ENCODE measurements at regions not wholly inside any gene's neighbourhood (a gene's known extent, or its start where the extent isn't known, plus 50 kb on each side); places are given as distances from the start of the nearest gene placed in this dataset.
"Not testable (repeated sequence)": the region's sequence is repeated elsewhere in the genome, so short reads cannot be mapped to it uniquely, and the experiment has no call there.

GRCh38 chr5:3339092-3339797 is 256.4 kb upstream of the IRX1 start:
- no peak for DNase-seq

DNA sequence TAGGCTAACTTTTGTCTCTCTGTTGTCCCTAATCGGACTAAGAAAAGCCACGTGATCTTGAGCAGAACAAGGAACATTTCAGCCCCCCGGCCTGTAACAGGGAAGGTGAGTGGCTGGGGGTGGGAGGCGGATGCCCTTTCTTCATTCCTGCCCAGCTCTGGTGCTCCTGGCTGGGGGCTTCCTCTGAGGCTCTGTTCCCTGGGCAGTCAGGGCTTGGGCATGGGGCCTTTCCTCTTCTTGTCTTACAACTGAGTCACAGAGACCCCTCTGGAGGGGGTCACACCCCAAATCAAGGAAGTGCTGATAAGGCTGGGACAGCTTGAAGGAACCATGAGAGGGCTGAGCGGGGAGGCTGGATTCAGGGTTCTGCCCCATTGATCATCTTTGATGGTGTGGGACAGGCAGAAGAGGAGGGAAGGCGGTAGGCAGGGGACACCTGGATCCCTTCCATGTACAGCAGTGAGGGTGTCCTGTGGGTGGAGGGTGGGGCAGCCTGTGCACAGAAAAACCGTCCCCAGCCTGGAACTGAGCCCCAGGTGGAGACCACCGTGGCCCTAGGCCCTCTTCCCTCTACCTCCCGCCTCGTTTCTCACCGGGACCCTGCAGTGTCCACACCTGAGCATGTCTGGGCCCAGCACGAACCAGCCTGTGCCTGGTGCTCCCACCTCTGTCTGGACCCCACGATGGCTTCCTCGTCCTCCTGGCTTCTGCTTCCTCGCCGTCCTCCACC is 257.7 kb upstream of the IRX1 start:
- DNase-seq, result no peak

GRCh38 chr5:3336666-3337065 is 259.0 kb upstream of the IRX1 start:
- DNase-seq, result no peak

DNA sequence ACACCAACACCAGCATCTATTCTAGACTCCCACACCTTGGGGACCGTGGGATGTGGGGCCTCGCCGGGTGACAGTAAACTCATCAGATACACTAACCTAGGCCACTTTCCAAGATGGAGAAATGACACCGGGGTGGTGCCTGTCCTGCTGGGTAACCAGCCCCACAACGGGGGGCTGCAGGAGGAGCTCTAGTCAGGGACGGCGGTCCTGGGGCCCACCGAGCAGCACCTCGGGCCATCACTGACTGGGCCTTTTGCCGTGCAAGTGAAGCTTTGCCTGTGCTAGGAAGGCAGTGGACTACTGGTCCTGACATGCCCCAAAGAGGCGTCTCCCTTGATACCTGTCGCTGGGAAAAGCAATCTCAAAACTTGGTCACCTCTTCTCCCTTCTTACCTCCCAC is 260.3 kb upstream of the IRX1 start:
- no peak for DNase-seq

DNA sequence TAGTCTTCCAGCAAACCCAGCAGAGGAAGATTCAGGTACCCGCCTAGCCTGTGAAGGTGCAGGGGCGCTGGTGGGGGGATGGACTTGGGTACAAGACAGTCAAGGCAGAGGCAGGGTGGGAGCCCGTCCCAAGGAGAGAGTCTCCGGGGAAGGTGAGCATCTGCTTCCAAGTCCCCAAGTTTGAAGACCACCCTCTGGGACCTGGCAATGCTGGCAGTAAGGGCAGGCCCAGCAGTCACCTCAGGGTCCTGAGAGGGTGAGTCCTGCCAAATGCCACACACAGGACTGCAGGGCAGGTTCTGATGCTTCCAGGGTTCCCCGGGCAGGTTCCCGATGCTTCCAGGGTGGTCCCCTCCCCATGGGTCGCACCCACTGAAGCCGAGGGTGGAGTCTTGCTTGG is 261.8 kb upstream of the IRX1 start:
- DNase-seq, result no peak

GRCh38 chr5:3333105-3333504 is 262.5 kb upstream of the IRX1 start:
- DNase-seq, result no peak

DNA sequence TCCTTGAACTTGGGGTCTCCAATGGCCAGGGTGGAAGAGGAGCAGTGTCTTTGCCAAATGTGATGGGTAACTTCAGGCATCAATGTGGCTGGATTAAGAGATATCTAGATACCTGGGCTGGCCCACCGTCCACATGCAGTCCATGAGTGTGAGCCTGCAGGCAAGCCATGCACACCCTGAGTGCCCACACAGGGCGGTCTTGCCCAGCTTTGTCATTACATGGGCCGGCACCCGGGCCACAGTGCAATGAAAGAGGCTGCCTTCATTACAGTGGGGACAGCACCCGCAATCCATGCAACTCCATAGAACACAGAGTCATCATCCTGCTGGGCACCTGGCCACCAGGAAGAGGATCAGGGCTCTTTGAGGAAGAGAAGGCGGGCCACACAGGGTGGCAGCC is 263.8 kb upstream of the IRX1 start:
- no peak for DNase-seq

DNA sequence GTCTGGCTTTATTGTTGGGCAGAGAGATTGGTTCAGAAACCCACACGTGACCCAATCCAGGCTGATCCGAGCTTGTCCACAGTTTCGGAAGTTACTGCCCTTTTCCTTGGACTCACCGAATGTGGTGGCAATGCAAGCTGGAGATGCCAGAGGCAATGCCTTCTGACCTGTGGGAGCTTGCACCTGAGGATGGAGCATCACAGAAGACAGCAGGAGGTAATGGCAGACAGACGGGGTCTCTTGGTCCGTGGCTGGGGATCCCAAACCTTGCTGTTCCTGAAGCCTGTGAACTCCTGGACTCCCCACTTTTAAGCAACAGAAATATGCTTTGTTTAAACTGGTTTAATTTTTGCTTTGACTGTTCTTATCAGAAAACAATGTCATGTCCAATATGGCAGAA is 265.2 kb upstream of the IRX1 start:
- no peak for DNase-seq

DNA sequence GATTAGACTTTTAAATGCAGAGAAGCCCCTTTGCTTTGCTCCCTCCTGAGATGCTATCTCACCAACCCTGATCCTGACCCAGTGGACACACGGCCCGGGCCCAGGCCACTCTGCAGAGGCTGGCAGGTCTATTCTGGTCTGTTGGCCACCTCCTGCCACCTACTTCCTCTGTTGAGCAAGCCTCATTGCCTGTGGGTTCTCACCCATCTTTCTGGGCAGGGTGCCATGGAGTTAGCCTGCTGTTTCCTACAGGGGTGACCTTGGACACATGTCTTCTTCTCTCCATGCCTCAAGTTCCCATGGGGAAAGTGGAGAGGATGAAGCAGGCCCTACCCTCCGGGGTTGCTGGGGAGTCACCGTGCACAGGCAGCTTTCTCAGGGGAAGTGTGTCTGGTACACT is 266.2 kb upstream of the IRX1 start:
- DNase-seq, result no peak

GRCh38 chr5:3326841-3327232 is 268.8 kb upstream of the IRX1 start:
- DNase-seq, result no peak

GRCh38 chr5:3325972-3326840 is 269.4 kb upstream of the IRX1 start:
- no peak for DNase-seq

DNA sequence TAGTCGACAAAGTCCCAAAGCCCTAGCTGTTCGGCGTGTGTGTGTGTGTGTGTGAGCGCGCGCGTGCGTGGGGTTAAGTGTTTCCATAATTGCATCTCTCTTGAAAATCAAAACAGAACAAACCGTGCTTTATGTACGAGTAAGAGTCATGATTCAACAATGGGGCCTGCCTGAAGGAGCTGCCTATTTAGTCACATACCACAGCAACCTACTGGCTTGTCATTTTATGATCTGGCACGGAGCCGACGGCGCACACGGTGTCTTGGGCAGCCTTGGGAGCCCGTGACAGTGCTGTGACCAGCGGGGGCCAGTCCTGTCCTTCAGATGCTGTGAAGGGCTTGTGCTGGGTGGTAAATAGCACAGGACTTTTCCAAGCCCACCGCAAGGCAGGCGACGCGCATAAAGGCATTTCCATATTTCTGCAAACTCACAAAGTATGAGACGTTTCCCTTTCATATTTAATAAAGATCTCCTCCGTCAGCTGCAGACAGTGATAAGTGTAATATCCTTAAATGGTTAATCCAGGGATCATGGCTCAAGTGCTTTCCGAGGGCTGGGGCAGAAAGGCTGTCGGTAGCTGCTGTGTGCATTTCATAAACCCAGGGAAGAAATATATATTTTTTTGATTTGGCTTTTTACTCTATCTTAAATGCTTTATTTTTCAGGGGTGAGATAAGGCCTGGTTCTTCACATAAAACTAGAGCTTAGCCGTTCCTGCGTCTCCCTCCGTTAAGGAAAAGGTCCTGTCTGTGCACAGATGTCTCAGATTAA is 270.2 kb upstream of the IRX1 start:
- DNase-seq, result no peak

GRCh38 chr5:3324421-3325101 is 271.1 kb upstream of the IRX1 start:
- no peak for DNase-seq

DNA sequence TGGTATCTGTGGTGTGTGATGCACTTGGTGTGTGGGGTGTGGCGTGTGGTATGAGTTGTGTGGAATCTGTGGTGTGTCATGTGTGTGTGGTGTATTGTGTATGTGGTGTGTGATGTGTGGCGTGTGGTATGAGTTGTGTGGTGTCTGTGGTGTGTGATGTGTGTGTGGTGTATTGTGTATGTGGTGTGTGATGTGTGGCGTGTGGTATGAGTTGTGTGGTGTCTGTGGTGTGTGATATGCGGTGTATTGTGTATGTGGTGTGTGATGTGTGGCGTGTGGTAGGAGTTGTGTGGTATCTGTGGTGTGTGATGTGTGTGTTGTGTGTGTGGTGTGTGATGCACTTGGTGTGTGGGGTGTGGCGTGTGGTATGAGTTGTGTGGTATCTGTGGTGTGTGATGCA is 271.7 kb upstream of the IRX1 start:
- not testable (repeated sequence) for DNase-seq

- DNase-seq, result no peak
These were observed 272.5 kb upstream of the IRX1 start for GRCh38 chr5:3323144-3323543.

DNA sequence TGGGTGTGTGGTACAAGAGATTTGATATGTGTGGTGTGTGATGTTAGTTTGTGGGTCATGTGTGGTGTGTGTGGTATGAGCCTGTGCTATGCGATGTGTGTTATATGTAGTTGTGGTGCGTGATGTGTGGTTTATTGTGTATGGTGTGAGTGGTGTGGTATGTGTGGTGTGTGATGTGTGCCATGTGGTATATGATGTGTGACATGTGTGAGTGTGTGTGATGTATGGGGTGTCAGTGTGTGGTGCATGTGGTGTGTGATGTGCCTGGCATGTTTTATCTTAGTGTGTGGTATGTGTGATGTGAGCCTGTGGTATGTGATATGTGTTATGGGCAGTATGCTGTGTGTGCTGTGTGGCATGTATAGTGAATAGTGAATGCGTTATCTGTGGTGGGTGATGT is 273.0 kb upstream of the IRX1 start:
- no peak for DNase-seq

DNA sequence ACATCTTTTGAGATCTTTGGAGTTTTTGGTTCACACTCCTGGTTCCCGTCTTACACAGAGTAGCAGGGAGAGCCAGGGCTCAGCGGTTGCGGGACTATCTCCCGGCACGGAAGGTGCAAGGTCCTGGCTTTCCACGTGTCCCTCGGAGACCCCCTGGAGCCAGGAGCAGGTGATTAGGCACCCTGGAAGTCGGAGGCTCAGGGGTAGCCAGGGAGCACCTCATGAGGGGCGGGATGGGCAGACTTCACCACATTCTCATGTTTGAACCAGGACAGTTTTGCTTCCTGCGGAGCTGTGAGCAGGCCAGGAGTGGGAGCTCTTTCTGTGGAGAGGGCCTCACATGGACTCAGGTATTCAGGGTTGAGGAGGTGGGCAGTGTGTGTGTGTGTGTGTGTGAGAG is 273.7 kb upstream of the IRX1 start:
- no peak for DNase-seq

- DNase-seq, result no peak
These were observed 274.4 kb upstream of the IRX1 start for GRCh38 chr5:3321119-3321760.

- DNase-seq, result no peak
These were observed 275.2 kb upstream of the IRX1 start for GRCh38 chr5:3320317-3320875.

- DNase-seq, result no peak
These were observed 278.4 kb upstream of the IRX1 start for GRCh38 chr5:3317051-3317795.

DNA sequence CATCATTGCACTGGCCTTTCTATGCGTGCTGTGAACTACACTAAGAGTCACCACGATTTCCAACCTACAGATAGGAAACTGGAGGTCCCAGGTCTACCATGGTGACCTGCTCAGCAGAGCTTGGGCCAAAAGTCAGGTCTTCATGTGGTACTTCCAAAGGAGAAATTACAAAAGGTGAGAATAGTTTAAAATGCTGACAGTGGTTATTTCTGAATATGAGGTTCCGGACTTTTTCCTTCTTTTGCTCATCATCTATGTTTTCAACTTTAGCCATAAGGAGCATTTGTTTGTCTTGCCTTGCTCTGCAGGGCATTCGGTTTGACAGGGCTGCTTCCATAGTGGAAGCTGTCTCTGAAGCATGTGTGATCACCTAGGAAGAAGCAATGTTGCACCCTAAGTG is 282.1 kb upstream of the IRX1 start:
- no peak for DNase-seq

Measured in activated CD4-positive, alpha-beta T cell treated with anti-CD3 and anti-CD28 coated beads for 4 hours (primary cell).